ENCODE measurements at regions not wholly inside any gene's neighbourhood (a gene's known extent, or its start where the extent isn't known, plus 50 kb on each side); places are given as distances from the start of the nearest gene placed in this dataset.

DNA sequence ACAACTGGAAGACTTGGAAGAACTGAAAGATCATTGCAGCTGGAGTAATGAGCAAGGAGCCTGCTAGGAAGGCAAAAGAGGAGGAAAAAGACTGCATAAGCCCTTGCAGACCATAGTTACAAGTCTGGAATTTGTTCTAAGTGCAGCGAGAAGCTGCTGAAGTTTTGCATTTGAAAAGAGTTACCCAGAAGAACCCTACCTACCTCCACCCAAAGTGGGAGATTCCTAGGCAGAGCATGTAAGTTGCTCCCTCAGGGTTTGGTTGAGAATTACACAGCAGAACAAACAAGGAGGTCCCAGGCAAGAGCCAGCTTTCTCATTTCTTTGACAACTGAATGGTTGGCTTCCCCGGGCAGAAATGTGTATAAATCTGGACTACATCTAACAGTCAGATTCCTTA is 118.7 kb upstream of the NUDT7 start:
- no peaks in the 10 kb centered on the region for H3K9me3 ChIP-seq
- no peak overlapping the region for H3K4me3 ChIP-seq
- no peaks in the 10 kb centered on the region for H3K27me3 ChIP-seq
- H3K36me3 ChIP-seq, result no peaks in the 10 kb centered on the region
- 47 to 48% (median 47%) methylated on average over 2 of the region's 2 CpGs for WGBS, 3 donors
- intact Hi-C loops (cut with DNase I), result no loop called here
- H3K27ac ChIP-seq, result no peak overlapping the region
- DNase-seq, result no peak
- H3K4me1 ChIP-seq (ENCODE audit: insufficient read depth), result no peaks in the 10 kb centered on the region
- TF ChIP-seq POLR2A (IDR thresholded peaks at IDR 0.05) (no peak), EP300 (IDR thresholded peaks at IDR 0.05) (no peak), CTCF (IDR thresholded peaks at IDR 0.05) (no peak)

DNA sequence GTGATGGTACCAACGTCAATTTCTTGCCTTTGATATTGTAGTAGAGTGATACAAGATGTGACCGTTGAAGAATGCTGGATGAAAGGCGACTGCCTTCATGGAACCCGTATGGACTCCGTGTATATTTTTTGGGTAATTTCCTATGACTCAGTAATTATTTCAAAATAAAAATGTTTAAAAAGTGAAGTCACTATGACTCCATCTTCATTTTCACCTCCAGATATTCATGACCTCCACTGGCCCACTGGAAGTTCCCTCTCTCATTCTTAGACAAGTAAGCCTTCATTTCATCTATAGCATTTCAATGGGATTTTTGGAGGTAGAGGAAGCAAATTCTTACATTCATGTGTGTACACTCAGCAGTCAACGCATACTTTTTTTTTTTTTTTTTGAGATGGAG is 111.8 kb upstream of the NUDT7 start:
- Histone ChIP-seq H3K27ac (no peak overlapping the region), H3K9me3 (no peaks in the 10 kb centered on the region)
- DNase-seq, result no peak

DNA sequence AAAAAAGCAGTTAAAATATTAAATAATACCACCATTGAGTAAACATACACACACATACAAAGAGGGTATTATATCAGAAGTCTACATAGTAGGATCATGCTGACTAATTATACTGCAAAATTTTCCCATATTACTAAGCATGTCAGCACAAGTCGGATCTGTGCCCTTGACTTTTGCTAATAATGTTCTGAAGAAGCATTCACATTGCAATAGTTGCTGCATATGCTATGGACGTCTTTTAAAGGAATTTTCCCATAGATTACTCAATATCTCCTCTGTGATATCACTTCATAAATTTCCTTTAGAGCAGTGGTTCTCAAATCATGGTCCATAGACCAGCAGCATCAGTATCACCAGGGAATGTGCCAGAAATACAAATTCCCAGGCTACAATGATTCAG is 110.9 kb upstream of the NUDT7 start:
- no peaks in the 10 kb centered on the region for H3K9me3 ChIP-seq
- no peak for DNase-seq
- TF ChIP-seq POLR2A (IDR thresholded peaks at IDR 0.05) (no peak), EP300 (IDR thresholded peaks at IDR 0.05) (no peak), CTCF (IDR thresholded peaks at IDR 0.05) (no peak)
- no peaks in the 10 kb centered on the region for H3K36me3 ChIP-seq
- intact Hi-C loops (cut with DNase I), result no loop called here
- H3K4me3 ChIP-seq, result no peak overlapping the region
- H3K27me3 ChIP-seq, result no peaks in the 10 kb centered on the region
- H3K27ac ChIP-seq, result no peak overlapping the region
- H3K4me1 ChIP-seq (ENCODE audit: insufficient read depth), result no peaks in the 10 kb centered on the region
- WGBS, 3 donors, result 12 to 31% (median 20%) methylated on average over 2 of the region's 2 CpGs

More for the DNA sequence above, 111.8 kb upstream of the NUDT7 start:
- H3K27me3 ChIP-seq, result no peaks in the 10 kb centered on the region
- TF ChIP-seq CTCF (IDR thresholded peaks at IDR 0.05) (no peak), POLR2A (IDR thresholded peaks at IDR 0.05) (no peak), EP300 (IDR thresholded peaks at IDR 0.05) (no peak)
- intact Hi-C loops (cut with DNase I), result no loop called here
- 84 to 89% (median 86%) methylated on average over 6 of the region's 6 CpGs for WGBS, 3 donors
- no peak overlapping the region for H3K4me3 ChIP-seq
- H3K4me1 ChIP-seq (ENCODE audit: insufficient read depth), result no peaks in the 10 kb centered on the region
- H3K36me3 ChIP-seq, result no peaks in the 10 kb centered on the region

- no peaks in the 10 kb centered on the region for H3K36me3 ChIP-seq
- H3K27ac ChIP-seq, result no peak overlapping the region
- no peak for DNase-seq
- TF ChIP-seq CTCF (IDR thresholded peaks at IDR 0.05) (no peak), POLR2A (IDR thresholded peaks at IDR 0.05) (no peak), EP300 (IDR thresholded peaks at IDR 0.05) (no peak)
- no peaks in the 10 kb centered on the region for H3K4me1 ChIP-seq (ENCODE audit: insufficient read depth)
- no peak overlapping the region for H3K4me3 ChIP-seq
- H3K9me3 ChIP-seq, result no peaks in the 10 kb centered on the region
- WGBS, 3 donors, result 76 to 80% (median 78%) methylated on average over 3 of the region's 3 CpGs
- intact Hi-C loops (cut with DNase I), result no loop called here
- no peaks in the 10 kb centered on the region for H3K27me3 ChIP-seq
Observed at GRCh38 chr16:77612596-77612995, 109.7 kb upstream of the NUDT7 start.

DNA sequence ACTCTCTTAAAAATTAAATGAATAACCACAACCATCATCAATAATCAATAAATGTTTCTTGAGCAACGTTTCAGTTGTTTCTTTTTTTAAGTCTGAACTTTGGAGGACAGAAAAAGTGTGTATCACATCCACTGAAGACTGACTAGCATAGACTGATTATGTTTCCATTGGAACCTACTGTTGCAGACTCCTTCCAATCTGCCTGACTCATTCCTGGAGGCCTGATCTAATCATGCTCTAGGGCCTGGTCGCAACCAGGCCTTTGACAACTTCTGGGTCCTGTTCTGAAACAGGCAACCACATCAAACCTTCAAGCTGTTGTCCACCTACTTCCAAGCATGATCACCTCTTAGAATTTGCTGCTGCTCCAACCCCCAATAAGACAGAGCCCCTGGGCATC is 109.2 kb upstream of the NUDT7 start:
- no peaks in the 10 kb centered on the region for H3K36me3 ChIP-seq
- H3K4me3 ChIP-seq, result no peak overlapping the region
- TF ChIP-seq POLR2A (IDR thresholded peaks at IDR 0.05) (no peak), EP300 (IDR thresholded peaks at IDR 0.05) (no peak), CTCF (IDR thresholded peaks at IDR 0.05) (no peak)
- H3K9me3 ChIP-seq, result no peaks in the 10 kb centered on the region
- 67 to 77% (median 72%) methylated on average over 2 of the region's 2 CpGs for WGBS, 3 donors
- H3K27me3 ChIP-seq, result no peaks in the 10 kb centered on the region
- H3K27ac ChIP-seq, result no peak overlapping the region
- DNase-seq, result no peak
- intact Hi-C loops (cut with DNase I), result no loop called here
- no peaks in the 10 kb centered on the region for H3K4me1 ChIP-seq (ENCODE audit: insufficient read depth)
